AG09309 (cell line): ENCODE measurements at regions not wholly inside any gene's neighbourhood (a gene's known extent, or its start where the extent isn't known, plus 50 kb on each side); places are given as distances from the start of the nearest gene placed in this dataset.

Experiments
- DNase-seq: peaks from one replicate; pipeline ENCODE4 v3.0.0-alpha.2; 2010; ENCODE audit warnings: low read depth
- H3K4me3 ChIP-seq: 2 replicates; pipeline ENCODE4 v1.5.1; 2011; ENCODE audit warnings: mild to moderate bottlenecking, low read depth, low read length, moderate library complexity; ENCODE audit not compliant: control insufficient read depth
- TF ChIP-seq, protein P1 (sequence below): IDR thresholded peaks from 2 replicates; pipeline ENCODE4 v1.5.1; 2011; ENCODE audit warnings: mild to moderate bottlenecking, low read depth, low read length, inconsistent platforms; ENCODE audit not compliant: insufficient read depth, control insufficient read depth; ENCODE audit errors: missing control alignments

DNA sequence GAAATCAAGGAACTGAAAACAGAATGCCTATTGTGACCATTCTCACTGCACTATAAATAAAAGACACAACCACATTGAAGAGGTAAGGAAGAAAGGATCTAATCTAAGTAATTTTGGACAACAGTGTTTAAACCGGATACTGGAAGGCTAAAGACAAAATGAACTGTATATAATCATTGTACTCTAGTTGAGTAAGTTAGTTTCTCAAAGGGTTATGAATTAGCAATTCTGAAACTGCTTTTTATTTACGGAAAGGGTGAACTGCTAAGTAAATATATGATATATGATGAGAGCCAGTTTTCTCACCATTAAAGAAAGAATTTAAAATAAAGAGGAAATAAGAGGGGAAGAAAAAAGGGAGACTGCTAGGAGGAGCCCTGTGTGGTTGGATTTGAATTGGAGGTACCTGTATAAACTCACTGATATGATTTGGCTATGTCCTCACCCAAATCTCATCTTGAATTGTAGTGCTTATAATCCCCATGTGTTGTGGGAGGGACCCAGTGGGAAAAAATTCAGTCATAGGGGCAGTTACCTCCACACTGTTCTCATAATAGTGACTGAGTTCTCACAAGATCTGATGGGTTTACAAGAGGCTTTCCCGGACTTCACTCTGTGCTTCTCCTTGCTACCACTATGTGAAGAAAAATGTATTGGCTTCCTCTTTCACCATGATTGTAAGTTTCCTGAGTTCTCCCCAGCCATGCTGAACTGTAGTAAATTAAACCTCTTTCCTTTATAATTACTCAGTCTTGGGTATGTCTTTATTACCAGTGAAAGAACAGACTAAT lies 607.7 kb downstream of the PYDC2 start:
- TF ChIP-seq, protein P1, sequence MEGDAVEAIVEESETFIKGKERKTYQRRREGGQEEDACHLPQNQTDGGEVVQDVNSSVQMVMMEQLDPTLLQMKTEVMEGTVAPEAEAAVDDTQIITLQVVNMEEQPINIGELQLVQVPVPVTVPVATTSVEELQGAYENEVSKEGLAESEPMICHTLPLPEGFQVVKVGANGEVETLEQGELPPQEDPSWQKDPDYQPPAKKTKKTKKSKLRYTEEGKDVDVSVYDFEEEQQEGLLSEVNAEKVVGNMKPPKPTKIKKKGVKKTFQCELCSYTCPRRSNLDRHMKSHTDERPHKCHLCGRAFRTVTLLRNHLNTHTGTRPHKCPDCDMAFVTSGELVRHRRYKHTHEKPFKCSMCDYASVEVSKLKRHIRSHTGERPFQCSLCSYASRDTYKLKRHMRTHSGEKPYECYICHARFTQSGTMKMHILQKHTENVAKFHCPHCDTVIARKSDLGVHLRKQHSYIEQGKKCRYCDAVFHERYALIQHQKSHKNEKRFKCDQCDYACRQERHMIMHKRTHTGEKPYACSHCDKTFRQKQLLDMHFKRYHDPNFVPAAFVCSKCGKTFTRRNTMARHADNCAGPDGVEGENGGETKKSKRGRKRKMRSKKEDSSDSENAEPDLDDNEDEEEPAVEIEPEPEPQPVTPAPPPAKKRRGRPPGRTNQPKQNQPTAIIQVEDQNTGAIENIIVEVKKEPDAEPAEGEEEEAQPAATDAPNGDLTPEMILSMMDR, result no peak
- no peak overlapping the region for H3K4me3 ChIP-seq
- no peak for DNase-seq

- DNase-seq, result no peak
- TF ChIP-seq, protein P1, result no peak
- H3K4me3 ChIP-seq, result no peak overlapping the region
Observed at GRCh38 chr3:192077795-192078497, 617.0 kb downstream of the PYDC2 start.

- TF ChIP-seq, protein P1, result no peak
- DNase-seq, result no peak
- no peak overlapping the region for H3K4me3 ChIP-seq
Observed at GRCh38 chr3:192079098-192079497, 618.1 kb downstream of the PYDC2 start.

DNA sequence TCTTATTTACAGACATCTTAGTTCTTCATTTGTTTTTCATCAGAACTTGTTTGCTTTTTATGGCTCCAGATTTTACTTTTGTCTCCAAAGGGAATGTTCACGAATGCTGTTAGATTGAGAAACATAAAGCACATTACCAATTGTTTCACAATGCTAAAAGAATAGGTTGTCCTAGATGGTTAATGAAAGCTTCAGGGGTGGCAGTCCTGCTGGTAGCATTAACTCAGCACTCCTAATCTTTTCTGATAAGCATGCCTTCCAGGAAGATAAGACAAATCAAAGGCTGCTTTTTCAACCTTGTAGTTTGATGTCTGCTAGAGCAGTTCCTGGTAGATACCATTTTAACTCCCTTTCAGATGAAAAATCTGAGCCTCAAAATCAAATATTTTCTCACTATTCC lies 619.4 kb downstream of the PYDC2 start:
- no peak overlapping the region for H3K4me3 ChIP-seq

DNA sequence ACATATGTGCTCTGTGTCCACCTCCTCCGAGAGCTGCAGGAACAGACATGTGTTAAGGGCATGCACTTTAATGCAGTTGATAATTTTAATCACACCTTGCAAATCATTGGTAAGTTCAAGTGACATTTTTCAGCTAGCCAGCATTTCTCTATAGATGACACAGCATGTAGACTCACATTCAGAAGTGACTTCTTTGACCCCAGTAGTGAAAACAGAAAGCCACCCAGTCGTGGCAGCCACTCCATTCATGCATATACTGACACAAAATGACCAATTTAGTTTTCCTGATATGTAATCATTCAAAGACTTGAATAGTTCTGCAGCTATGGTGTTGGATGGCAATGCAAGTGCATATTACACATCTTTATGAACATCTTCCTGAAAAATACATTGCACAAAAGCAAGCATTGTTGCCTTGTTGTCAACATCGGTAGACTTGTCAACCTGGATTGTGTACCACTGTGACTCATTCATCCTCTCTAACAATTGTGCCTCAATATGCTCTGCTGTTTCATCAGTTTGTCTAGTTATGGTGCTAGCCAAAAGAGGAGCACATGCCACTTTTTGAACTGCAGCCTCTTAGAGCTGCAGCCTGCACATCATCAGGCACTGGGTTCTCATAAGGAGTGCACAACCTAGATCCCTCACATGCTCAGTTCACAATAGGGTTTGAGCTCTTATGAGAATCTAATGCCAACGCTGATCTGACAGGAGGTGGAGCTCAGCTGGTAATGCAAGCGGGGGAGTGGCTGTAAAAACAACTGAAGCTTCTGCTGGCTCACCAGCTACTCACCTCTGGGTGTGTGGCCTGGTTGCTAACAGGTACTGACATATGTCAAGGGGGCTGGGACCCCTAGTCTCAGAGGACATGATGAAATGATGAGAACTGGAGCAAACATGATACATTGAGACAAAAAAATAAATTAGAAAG lies 622.0 kb downstream of the PYDC2 start:
- no peak overlapping the region for H3K4me3 ChIP-seq
- TF ChIP-seq, protein P1, result no peak
- no peak for DNase-seq

More for the DNA sequence above, 619.4 kb downstream of the PYDC2 start:
- TF ChIP-seq, protein P1, result no peak
- no peak for DNase-seq
